OCI-LY7 (cell line): ENCODE measurements at regions not wholly inside any gene's neighbourhood (a gene's known extent, or its start where the extent isn't known, plus 50 kb on each side); places are given as distances from the start of the nearest gene placed in this dataset.

Experiments
- BruUV-seq: library from RNA; stranded (reverse); fragments of 400-500 nt; replicated peaks from 2 replicates; lab custom pipeline; 2021; lab: Mats Ljungman, UMichigan
- CTCF ChIA-PET: fragments of 300-600 bp; sonication (Branson Sonifier 250); formaldehyde crosslinking; loops from one replicate; lab custom pipeline; 2022; ENCODE audit warnings: antibody characterized with exemption; ENCODE audit not compliant: unreplicated experiment; lab: Charles Lee
- POLR2A ChIA-PET: fragments of 300-600 bp; sonication (Branson Sonifier 250); formaldehyde crosslinking; loops from one replicate; lab custom pipeline; 2022; ENCODE audit warnings: antibody characterized with exemption; lab: Charles Lee
- DNase-seq: peaks from one replicate; pipeline ENCODE4 v3.0.0-alpha.2; 2015; ENCODE audit warnings: low spot score
- H2AFZ ChIP-seq: fragments of 200-600 bp; sonication (generic), shearing (Covaris generic); 2 replicates; pipeline ENCODE4 v1.6.1; 2014; ENCODE audit warnings: mild to moderate bottlenecking, antibody characterized with exemption, low read length, moderate library complexity
- H3K27ac ChIP-seq: fragments of 200-600 bp; sonication (generic); 2 replicates; pipeline ENCODE4 v1.5.1; 2014; ENCODE audit warnings: mixed run types, low read depth, mild to moderate bottlenecking, moderate library complexity, low read length, inconsistent platforms; ENCODE audit not compliant: poor library complexity, severe bottlenecking
- H3K36me3 ChIP-seq: fragments of 200-600 bp; sonication (generic); 2 replicates; pipeline ENCODE4 v1.6.1; 2014; ENCODE audit warnings: mild to moderate bottlenecking, antibody characterized with exemption, low read length, moderate library complexity, mixed read lengths; ENCODE audit not compliant: insufficient read depth
- H3K4me1 ChIP-seq: fragments of 200-600 bp; sonication (generic); 2 replicates; pipeline ENCODE4 v1.5.1; 2014; ENCODE audit warnings: mild to moderate bottlenecking, low read length; ENCODE audit not compliant: insufficient read depth, poor library complexity, severe bottlenecking
- H3K4me2 ChIP-seq: fragments of 200-600 bp; sonication (generic); 2 replicates; pipeline ENCODE4 v1.6.1; 2014; ENCODE audit warnings: mild to moderate bottlenecking, low read length
- H3K4me3 ChIP-seq: fragments of 200-600 bp; sonication (generic); 2 replicates; pipeline ENCODE4 v1.5.1; 2014; ENCODE audit warnings: mild to moderate bottlenecking, low read depth, low read length; ENCODE audit not compliant: poor library complexity, severe bottlenecking
- H3K79me2 ChIP-seq: fragments of 200-600 bp; sonication (generic); 2 replicates; pipeline ENCODE4 v1.6.1; 2016; ENCODE audit warnings: low read depth, mild to moderate bottlenecking, low read length, moderate library complexity, mixed read lengths; ENCODE audit not compliant: insufficient read depth
- H3K9me2 ChIP-seq: fragments of 200-600 bp; sonication (generic); 2 replicates; pipeline ENCODE4 v1.6.1; 2016; ENCODE audit warnings: mild to moderate bottlenecking, low read length, mixed read lengths; ENCODE audit not compliant: insufficient read depth
- H3K9me3 ChIP-seq: fragments of 200-600 bp; sonication (generic); 2 replicates; pipeline ENCODE4 v1.6.1; 2014; ENCODE audit warnings: mild to moderate bottlenecking, mixed run types, low read length, mixed read lengths
- H4K20me1 ChIP-seq: fragments of 200-600 bp; sonication (generic); 2 replicates; pipeline ENCODE4 v1.6.1; 2014; ENCODE audit warnings: mild to moderate bottlenecking, antibody characterized with exemption, low read length, moderate library complexity, mixed read lengths; ENCODE audit not compliant: insufficient read depth
- CTCF ChIP-seq: fragments of 200-600 bp; sonication (generic); conservative IDR thresholded peaks from 2 replicates; pipeline ENCODE4 v1.5.1; 2014; ENCODE audit warnings: mild to moderate bottlenecking, antibody characterized with exemption, low read length, moderate library complexity, mixed read lengths
- EZH2phosphoT487 ChIP-seq: fragments of 200-600 bp; sonication (generic); IDR thresholded peaks from 2 replicates; pipeline ENCODE4 v1.6.1; 2018; ENCODE audit warnings: low read depth, borderline replicate concordance, mild to moderate bottlenecking, mixed run types, antibody characterized with exemption, low read length, moderate library complexity, mixed read lengths
- intact Hi-C: fragments of 100-400 bp; cut with micrococcal nuclease; formaldehyde crosslinking; loops from one replicate; pipeline ENCODE4 v1.10.0; 2022; ENCODE audit not compliant: unreplicated experiment

- no peak for TF ChIP-seq EZH2phosphoT487
- POLR2A ChIA-PET: no interaction called here
Observed at GRCh38 chr1:57686306-57686705, 262.4 kb upstream of the DAB1 start.

GRCh38 chr1:57683037-57683942 lies 259.4 kb upstream of the DAB1 start:
- no peak overlapping the region for H3K4me3 ChIP-seq
- no peak for DNase-seq
- no peak overlapping the region for H3K4me2 ChIP-seq
- no peaks in the 10 kb centered on the region for H3K9me2 ChIP-seq
- H3K9me3 ChIP-seq: no peaks in the 10 kb centered on the region
- no peak overlapping the region for H2AFZ ChIP-seq
- no peak for TF ChIP-seq CTCF
- TF ChIP-seq EZH2phosphoT487: no peak
- no peaks in the 10 kb centered on the region for H4K20me1 ChIP-seq
- H3K27ac ChIP-seq: no peak overlapping the region
- BruUV-seq: no TSS peak
- POLR2A ChIA-PET: no interaction called here
- H3K79me2 ChIP-seq: no peaks in the 10 kb centered on the region
- intact Hi-C loops: no loop called here
- no peaks in the 10 kb centered on the region for H3K4me1 ChIP-seq
- H3K36me3 ChIP-seq: no peaks in the 10 kb centered on the region
- CTCF ChIA-PET: no interaction called here

More at GRCh38 chr1:57686306-57686705, 262.4 kb upstream of the DAB1 start:
- no TSS peak for BruUV-seq
- Histone ChIP-seq H3K27ac (no peak overlapping the region), H3K9me3 (0 out of 2 replicates have a peak, but pooled peaks cover 5% of the 10 kb centered on the region), H3K36me3 (no peaks in the 10 kb centered on the region), H4K20me1 (no peaks in the 10 kb centered on the region), H3K9me2 (no peaks in the 10 kb centered on the region), H3K4me2 (no peak overlapping the region), H3K4me1 (no peaks in the 10 kb centered on the region), H3K79me2 (no peaks in the 10 kb centered on the region), H3K4me3 (no peak overlapping the region), H2AFZ (no peak overlapping the region)
- intact Hi-C loops: no loop called here
- CTCF ChIA-PET: no interaction called here
- no peak for DNase-seq

GRCh38 chr1:57678138-57678537 lies 254.3 kb upstream of the DAB1 start:
- no peak for DNase-seq
- no TSS peak for BruUV-seq
- no peaks in the 10 kb centered on the region for H4K20me1 ChIP-seq
- no peak overlapping the region for H2AFZ ChIP-seq
- no peaks in the 10 kb centered on the region for H3K79me2 ChIP-seq
- no peaks in the 10 kb centered on the region for H3K9me3 ChIP-seq
- intact Hi-C loops: no loop called here
- H3K36me3 ChIP-seq: no peaks in the 10 kb centered on the region
- no peak for TF ChIP-seq CTCF
- no peak for TF ChIP-seq EZH2phosphoT487
- H3K4me1 ChIP-seq: no peaks in the 10 kb centered on the region
- CTCF ChIA-PET: no interaction called here
- H3K27ac ChIP-seq: no peak overlapping the region
- no peak overlapping the region for H3K4me2 ChIP-seq
- no peak overlapping the region for H3K4me3 ChIP-seq
- H3K9me2 ChIP-seq: no peaks in the 10 kb centered on the region
- POLR2A ChIA-PET: no interaction called here
